GM18511 (cell line): ENCODE measurements at regions not wholly inside any gene's neighbourhood (a gene's known extent, or its start where the extent isn't known, plus 50 kb on each side); places are given as distances from the start of the nearest gene placed in this dataset.
"Not testable (repeated sequence)": the region's sequence is repeated elsewhere in the genome, so short reads cannot be mapped to it uniquely, and the experiment has no call there.

ENCODE experiments used
- ATAC-seq: cut with Tn5 transposase; IDR thresholded peaks from one replicate; pipeline ENCODE4 v1.9.1; 2021; ENCODE audit warnings: mild to moderate bottlenecking, moderate library complexity; ENCODE audit not compliant: unreplicated experiment

GRCh38 chr14:70269582-70269981 lies 80.8 kb upstream of the SLC8A3 start:
- no peak for ATAC-seq

GRCh38 chr14:70268760-70269159 lies 80.0 kb upstream of the SLC8A3 start:
- no peak for ATAC-seq

- ATAC-seq, result no peak
Measured at GRCh38 chr14:70266157-70266556, 77.4 kb upstream of the SLC8A3 start.

GRCh38 chr14:70265422-70265821 lies 76.7 kb upstream of the SLC8A3 start:
- no peak for ATAC-seq

- ATAC-seq, result no peak
Measured at GRCh38 chr14:70259420-70259819, 70.7 kb upstream of the SLC8A3 start.

- ATAC-seq, result no peak
Measured at GRCh38 chr14:70257526-70257925, 68.8 kb upstream of the SLC8A3 start.

DNA sequence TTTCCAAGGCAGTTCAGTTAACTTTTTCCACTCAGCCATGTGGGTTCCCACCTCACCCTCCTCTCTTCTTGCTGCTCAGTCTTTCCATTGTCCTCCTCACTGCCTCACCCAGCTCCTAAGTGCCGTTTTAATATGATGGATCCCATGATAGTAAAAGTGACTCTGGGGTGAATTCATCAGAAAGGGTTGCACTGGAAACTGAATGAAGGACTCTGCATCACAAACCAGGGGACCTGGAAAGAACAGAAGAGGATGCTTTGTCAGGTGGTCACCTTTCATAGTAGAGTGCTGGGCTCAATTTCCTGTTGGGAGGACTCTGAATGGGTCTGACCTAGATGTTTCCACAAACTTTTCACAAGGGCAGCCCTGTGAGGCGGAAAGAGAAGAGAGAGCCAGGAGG lies 67.8 kb upstream of the SLC8A3 start:
- no peak for ATAC-seq

GRCh38 chr14:70255071-70256057 lies 66.6 kb upstream of the SLC8A3 start:
- peak; percentile 28 for ATAC-seq

- peak; percentile 78 for ATAC-seq
Measured at GRCh38 chr14:70254476-70254961, 65.8 kb upstream of the SLC8A3 start.

DNA sequence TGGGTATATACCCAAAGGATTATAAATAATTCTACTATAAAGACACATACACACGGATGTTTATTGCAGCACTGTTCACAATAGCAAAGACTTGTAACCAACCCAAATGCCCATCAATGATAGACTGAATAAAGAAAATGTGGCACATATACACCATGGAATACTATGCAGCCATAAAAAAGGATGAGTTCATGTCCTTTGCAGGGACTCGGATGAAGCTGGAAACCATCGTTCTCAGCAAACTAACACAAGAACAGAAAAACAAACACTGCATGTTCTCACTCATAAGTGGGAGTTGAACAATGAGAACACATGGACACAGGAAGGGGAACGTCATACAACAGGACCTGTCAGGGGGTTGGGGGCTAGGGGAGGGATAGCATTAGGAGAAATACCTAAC lies 64.8 kb upstream of the SLC8A3 start:
- not testable (repeated sequence) for ATAC-seq

- no peak for ATAC-seq
Measured at GRCh38 chr14:70245026-70245425, 56.3 kb upstream of the SLC8A3 start.

DNA sequence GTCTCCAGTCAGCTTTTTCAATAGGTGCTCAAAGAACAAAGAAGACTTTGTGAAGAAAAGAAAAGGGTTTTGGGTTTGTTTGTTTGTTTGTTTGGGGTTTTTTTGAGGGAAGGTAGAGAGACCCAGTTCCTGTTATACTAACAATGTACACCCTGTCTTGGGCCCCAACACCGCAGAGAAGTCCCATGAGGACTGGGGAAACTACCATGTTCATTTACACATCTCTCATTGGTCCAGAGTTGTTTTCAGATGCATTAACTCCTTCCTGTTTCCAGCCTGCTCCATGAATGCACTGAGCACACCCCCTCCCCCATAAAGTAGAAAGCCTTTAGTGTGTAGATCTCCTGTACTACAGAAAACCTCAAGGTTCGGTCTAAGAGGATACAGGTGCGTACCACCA lies 51.1 kb upstream of the SLC8A3 start:
- ATAC-seq, result peak; percentile 89

DNA sequence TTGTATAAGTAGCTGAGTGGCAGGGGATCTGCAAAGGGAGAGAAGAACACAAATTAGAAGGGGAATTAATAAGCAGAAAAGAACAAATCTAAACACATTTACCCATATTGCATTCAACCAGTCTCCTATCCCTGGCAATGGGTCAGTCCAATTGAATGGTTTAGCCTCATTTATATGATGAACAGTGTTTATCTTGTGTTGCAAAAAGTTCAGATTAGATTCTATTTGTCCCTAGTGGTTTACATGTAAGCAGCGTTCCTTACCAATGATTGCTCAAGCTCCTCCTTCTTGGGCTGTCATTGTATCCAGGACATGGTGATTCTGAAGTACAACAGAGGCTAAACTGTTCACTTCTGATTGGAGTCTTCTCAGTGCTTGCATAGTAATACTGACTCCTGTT lies 49.9 kb upstream of the SLC8A3 start:
- ATAC-seq, result not testable (repeated sequence)
